ENCODE measurements at regions not wholly inside any gene's neighbourhood (a gene's known extent, or its start where the extent isn't known, plus 50 kb on each side); places are given as distances from the start of the nearest gene placed in this dataset.

GRCh38 chr18:60259052-60259681, 113.4 kb downstream of the MC4R start:
- TF ChIP-seq, protein P1, sequence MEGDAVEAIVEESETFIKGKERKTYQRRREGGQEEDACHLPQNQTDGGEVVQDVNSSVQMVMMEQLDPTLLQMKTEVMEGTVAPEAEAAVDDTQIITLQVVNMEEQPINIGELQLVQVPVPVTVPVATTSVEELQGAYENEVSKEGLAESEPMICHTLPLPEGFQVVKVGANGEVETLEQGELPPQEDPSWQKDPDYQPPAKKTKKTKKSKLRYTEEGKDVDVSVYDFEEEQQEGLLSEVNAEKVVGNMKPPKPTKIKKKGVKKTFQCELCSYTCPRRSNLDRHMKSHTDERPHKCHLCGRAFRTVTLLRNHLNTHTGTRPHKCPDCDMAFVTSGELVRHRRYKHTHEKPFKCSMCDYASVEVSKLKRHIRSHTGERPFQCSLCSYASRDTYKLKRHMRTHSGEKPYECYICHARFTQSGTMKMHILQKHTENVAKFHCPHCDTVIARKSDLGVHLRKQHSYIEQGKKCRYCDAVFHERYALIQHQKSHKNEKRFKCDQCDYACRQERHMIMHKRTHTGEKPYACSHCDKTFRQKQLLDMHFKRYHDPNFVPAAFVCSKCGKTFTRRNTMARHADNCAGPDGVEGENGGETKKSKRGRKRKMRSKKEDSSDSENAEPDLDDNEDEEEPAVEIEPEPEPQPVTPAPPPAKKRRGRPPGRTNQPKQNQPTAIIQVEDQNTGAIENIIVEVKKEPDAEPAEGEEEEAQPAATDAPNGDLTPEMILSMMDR (IDR thresholded peaks at IDR 0.05) = no peak
- no peak for TF ChIP-seq POLR2A (IDR thresholded peaks at IDR 0.05)

Measured in lower leg skin (tissue), 3 donors.